ENCODE measurements at regions not wholly inside any gene's neighbourhood (a gene's known extent, or its start where the extent isn't known, plus 50 kb on each side); places are given as distances from the start of the nearest gene placed in this dataset.

- H3K9me2 ChIP-seq (replicated peaks; ENCODE audit: low read depth, low read length) = no peaks in the 10 kb centered on the region
- no peaks in the 10 kb centered on the region for H3K4me1 ChIP-seq (ENCODE audit: insufficient read depth, low read length, poor library complexity, severe bottlenecking)
- H3K36me3 ChIP-seq (ENCODE audit: insufficient read depth, low read length) = no peaks in the 10 kb centered on the region
- no peak for TF ChIP-seq EZH2phosphoT487 (IDR thresholded peaks at IDR 0.05; ENCODE audit: borderline replicate concordance)
- TF ChIP-seq CTCF (conservative IDR thresholded peaks at IDR 0.05; ENCODE audit: low read length) = no peak
- H3K9ac ChIP-seq (ENCODE audit: low read depth, low read length, poor library complexity, severe bottlenecking) = no peak overlapping the region
- no peaks in the 10 kb centered on the region for H3K9me3 ChIP-seq (ENCODE audit: insufficient read depth, low read depth, low read length)
- H3K27me3 ChIP-seq (ENCODE audit: insufficient read depth, low read length, poor library complexity, severe bottlenecking) = no peaks in the 10 kb centered on the region
- no peak overlapping the region for H3K4me3 ChIP-seq (ENCODE audit: low read length, poor library complexity, severe bottlenecking)
- H3F3A ChIP-seq (ENCODE audit: low read depth) = no peaks in the 10 kb centered on the region
- H3K4me2 ChIP-seq (ENCODE audit: low read depth, low read length, poor library complexity, severe bottlenecking) = no peak overlapping the region
- no peaks in the 10 kb centered on the region for H4K20me1 ChIP-seq (ENCODE audit: insufficient read depth, low read length, poor library complexity, severe bottlenecking)
- H3K79me2 ChIP-seq (ENCODE audit: insufficient read depth, low read length) = no peaks in the 10 kb centered on the region
- no peak overlapping the region for H2AFZ ChIP-seq (ENCODE audit: low read length)
These were observed 58.3 kb upstream of the DSCAM start for GRCh38 chr21:40905251-40905650.

GRCh38 chr21:40912375-40912774 is 65.4 kb upstream of the DSCAM start:
- Histone ChIP-seq H3K79me2 (ENCODE audit: insufficient read depth, low read length) (no peaks in the 10 kb centered on the region), H3F3A (ENCODE audit: low read depth) (no peaks in the 10 kb centered on the region), H3K9ac (ENCODE audit: low read depth, low read length, poor library complexity, severe bottlenecking) (no peak overlapping the region), H3K4me3 (ENCODE audit: low read length, poor library complexity, severe bottlenecking) (no peak overlapping the region), H3K9me2 (replicated peaks; ENCODE audit: low read depth, low read length) (no peaks in the 10 kb centered on the region), H3K4me2 (ENCODE audit: low read depth, low read length, poor library complexity, severe bottlenecking) (no peak overlapping the region), H3K36me3 (ENCODE audit: insufficient read depth, low read length) (no peaks in the 10 kb centered on the region), H3K9me3 (ENCODE audit: insufficient read depth, low read depth, low read length) (no peaks in the 10 kb centered on the region; the same call in 1 of the 2 replicates), H4K20me1 (ENCODE audit: insufficient read depth, low read length, poor library complexity, severe bottlenecking) (no peaks in the 10 kb centered on the region), H2AFZ (ENCODE audit: low read length) (no peak overlapping the region), H3K27me3 (ENCODE audit: insufficient read depth, low read length, poor library complexity, severe bottlenecking) (no peaks in the 10 kb centered on the region), H3K4me1 (ENCODE audit: insufficient read depth, low read length, poor library complexity, severe bottlenecking) (no peaks in the 10 kb centered on the region)
- TF ChIP-seq EZH2phosphoT487 (IDR thresholded peaks at IDR 0.05; ENCODE audit: borderline replicate concordance) = no peak
- TF ChIP-seq CTCF (conservative IDR thresholded peaks at IDR 0.05; ENCODE audit: low read length) = no peak

GRCh38 chr21:40915114-40915513 is 68.2 kb upstream of the DSCAM start:
- H2AFZ ChIP-seq (ENCODE audit: low read length) = no peak overlapping the region
- H3K36me3 ChIP-seq (ENCODE audit: insufficient read depth, low read length) = no peaks in the 10 kb centered on the region
- no peaks in the 10 kb centered on the region for H3F3A ChIP-seq (ENCODE audit: low read depth)
- H3K79me2 ChIP-seq (ENCODE audit: insufficient read depth, low read length) = no peaks in the 10 kb centered on the region
- no peak overlapping the region for H3K4me2 ChIP-seq (ENCODE audit: low read depth, low read length, poor library complexity, severe bottlenecking)
- no peaks in the 10 kb centered on the region for H3K27me3 ChIP-seq (ENCODE audit: insufficient read depth, low read length, poor library complexity, severe bottlenecking)
- H3K9me2 ChIP-seq (replicated peaks; ENCODE audit: low read depth, low read length) = no peaks in the 10 kb centered on the region
- TF ChIP-seq EZH2phosphoT487 (IDR thresholded peaks at IDR 0.05; ENCODE audit: borderline replicate concordance) (no peak), CTCF (conservative IDR thresholded peaks at IDR 0.05; ENCODE audit: low read length) (no peak)
- H3K9ac ChIP-seq (ENCODE audit: low read depth, low read length, poor library complexity, severe bottlenecking) = no peak overlapping the region
- H3K9me3 ChIP-seq (ENCODE audit: insufficient read depth, low read depth, low read length) = no peaks in the 10 kb centered on the region; the same call in 1 of the 2 replicates
- H3K4me1 ChIP-seq (ENCODE audit: insufficient read depth, low read length, poor library complexity, severe bottlenecking) = no peaks in the 10 kb centered on the region
- no peaks in the 10 kb centered on the region for H4K20me1 ChIP-seq (ENCODE audit: insufficient read depth, low read length, poor library complexity, severe bottlenecking)
- no peak overlapping the region for H3K4me3 ChIP-seq (ENCODE audit: low read length, poor library complexity, severe bottlenecking)
